ENCODE measurements at regions not wholly inside any gene's neighbourhood (a gene's known extent, or its start where the extent isn't known, plus 50 kb on each side); places are given as distances from the start of the nearest gene placed in this dataset.
A peak's percentile ranks its signal among the peaks of the same experiment; 100 is the strongest.

GRCh38 chr20:17827079-17827478 lies 127.3 kb downstream of the BANF2 start:
- no peaks in the 10 kb centered on the region for H3K36me3 ChIP-seq
- peaks cover 0 to 14% of the 10 kb centered on the region in 2 donors for H3K4me1 ChIP-seq
- H3K9me3 ChIP-seq: no peaks in the 10 kb centered on the region
- TF ChIP-seq CTCF (IDR thresholded peaks at IDR 0.05): no peak
- no peak for DNase-seq (ENCODE audit: low spot score)
- H3K27me3 ChIP-seq: no peaks in the 10 kb centered on the region
- no peak overlapping the region for H3K27ac ChIP-seq
- no peak overlapping the region for H3K4me3 ChIP-seq

GRCh38 chr20:17825960-17826843 lies 126.4 kb downstream of the BANF2 start:
- no peak for TF ChIP-seq CTCF (IDR thresholded peaks at IDR 0.05)
- Histone ChIP-seq H3K9me3 (no peaks in the 10 kb centered on the region), H3K27ac (no peak overlapping the region), H3K36me3 (no peaks in the 10 kb centered on the region), H3K27me3 (no peaks in the 10 kb centered on the region), H3K4me3 (no peak overlapping the region), H3K4me1 (peaks cover 0 to 14% of the 10 kb centered on the region in 2 donors)
- no peak for DNase-seq (ENCODE audit: low spot score)

- no peak for DNase-seq (ENCODE audit: low spot score)
Measured at GRCh38 chr20:17825252-17825959, 125.6 kb downstream of the BANF2 start.

GRCh38 chr20:17824676-17825251 lies 125.0 kb downstream of the BANF2 start:
- no peak for TF ChIP-seq CTCF (IDR thresholded peaks at IDR 0.05)
- no peak for DNase-seq (ENCODE audit: low spot score)
- no peaks in the 10 kb centered on the region for H3K36me3 ChIP-seq
- H3K27ac ChIP-seq: peak overlapping the region; percentile 16 to 34
- no peaks in the 10 kb centered on the region for H3K27me3 ChIP-seq
- H3K4me3 ChIP-seq: no peak overlapping the region
- peaks cover 0 to 14% of the 10 kb centered on the region in 2 donors for H3K4me1 ChIP-seq
- H3K9me3 ChIP-seq: no peaks in the 10 kb centered on the region

More at GRCh38 chr20:17825252-17825959, 125.6 kb downstream of the BANF2 start:
- Histone ChIP-seq H3K27ac (peak overlapping the region; percentile 16 to 34), H3K9me3 (no peaks in the 10 kb centered on the region), H3K4me1 (peaks cover 0 to 14% of the 10 kb centered on the region in 2 donors), H3K27me3 (no peaks in the 10 kb centered on the region), H3K36me3 (no peaks in the 10 kb centered on the region), H3K4me3 (no peak overlapping the region)
- no peak for TF ChIP-seq CTCF (IDR thresholded peaks at IDR 0.05)

- Histone ChIP-seq H3K27me3 (no peaks in the 10 kb centered on the region), H3K4me3 (no peak overlapping the region), H3K27ac (no peak overlapping the region), H3K4me1 (peaks cover 0 to 14% of the 10 kb centered on the region in 2 donors), H3K9me3 (no peaks in the 10 kb centered on the region), H3K36me3 (no peaks in the 10 kb centered on the region)
- no peak for TF ChIP-seq CTCF (IDR thresholded peaks at IDR 0.05)
- DNase-seq (ENCODE audit: low spot score): no peak
Measured at GRCh38 chr20:17823409-17824144, 123.8 kb downstream of the BANF2 start.

Measured in right atrium auricular region (tissue), 2 donors.